GM21619 (cell line): ENCODE measurements at regions not wholly inside any gene's neighbourhood (a gene's known extent, or its start where the extent isn't known, plus 50 kb on each side); places are given as distances from the start of the nearest gene placed in this dataset.

Experiments
- ATAC-seq: cut with Tn5 transposase; IDR thresholded peaks from one replicate; pipeline ENCODE4 v1.9.1; 2021; ENCODE audit not compliant: unreplicated experiment

DNA sequence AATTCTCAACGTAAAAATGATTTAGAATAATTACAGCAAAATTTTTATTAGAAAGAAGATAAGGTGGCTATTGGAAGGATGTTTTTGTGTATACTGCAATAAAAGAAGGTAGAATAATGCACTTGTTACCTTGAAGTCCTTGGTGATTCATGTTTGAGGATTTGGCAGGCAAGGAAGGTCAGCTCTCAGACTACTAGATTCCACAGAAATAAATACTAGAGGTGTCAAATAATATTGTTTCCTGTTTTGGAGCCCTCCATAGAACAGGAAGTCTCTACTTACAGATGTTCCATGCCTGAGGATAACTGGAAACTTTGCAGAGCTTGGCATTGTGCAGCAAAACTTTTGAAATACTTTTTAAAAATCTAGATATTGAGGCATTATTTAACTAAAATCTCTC, 284.3 kb upstream of the SYT1 start:
- no peak for ATAC-seq

DNA sequence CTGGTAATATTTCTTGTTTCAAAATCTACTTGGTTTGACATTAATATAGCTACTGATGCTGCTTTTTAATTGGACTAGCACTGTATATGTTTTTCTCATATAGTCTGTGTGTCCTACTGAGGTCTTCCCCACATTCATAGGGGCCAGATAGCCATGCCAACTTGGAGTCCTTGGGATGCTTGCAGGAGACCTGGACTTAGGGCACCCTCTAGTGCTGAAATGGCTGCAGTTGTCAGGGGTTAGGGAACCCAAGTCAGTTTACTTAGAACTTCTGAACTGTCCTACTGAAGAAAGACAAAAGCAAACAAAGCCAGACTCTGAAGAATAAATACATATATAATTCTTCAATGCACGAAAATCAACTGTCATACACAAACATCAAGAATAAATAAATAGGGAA, 279.9 kb upstream of the SYT1 start:
- ATAC-seq: no peak

DNA sequence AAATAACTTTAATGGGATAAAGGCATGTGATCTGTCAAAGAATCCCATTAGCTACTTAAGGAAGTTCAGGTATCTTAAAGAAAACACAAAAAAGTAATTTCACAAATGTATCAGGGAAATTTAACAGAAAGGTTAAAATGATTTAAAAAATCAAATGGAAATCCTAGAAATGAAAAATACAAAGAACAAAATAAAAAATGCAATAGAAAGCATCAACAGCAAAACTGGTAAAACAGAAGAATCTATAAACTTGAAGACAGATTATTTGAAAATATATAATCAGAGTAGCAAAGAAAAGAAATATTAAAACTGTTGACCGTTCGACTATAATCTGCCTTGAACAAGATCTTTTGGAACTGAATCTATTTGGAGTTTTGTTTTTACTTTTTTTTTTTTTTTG, 279.4 kb upstream of the SYT1 start:
- ATAC-seq: no peak

DNA sequence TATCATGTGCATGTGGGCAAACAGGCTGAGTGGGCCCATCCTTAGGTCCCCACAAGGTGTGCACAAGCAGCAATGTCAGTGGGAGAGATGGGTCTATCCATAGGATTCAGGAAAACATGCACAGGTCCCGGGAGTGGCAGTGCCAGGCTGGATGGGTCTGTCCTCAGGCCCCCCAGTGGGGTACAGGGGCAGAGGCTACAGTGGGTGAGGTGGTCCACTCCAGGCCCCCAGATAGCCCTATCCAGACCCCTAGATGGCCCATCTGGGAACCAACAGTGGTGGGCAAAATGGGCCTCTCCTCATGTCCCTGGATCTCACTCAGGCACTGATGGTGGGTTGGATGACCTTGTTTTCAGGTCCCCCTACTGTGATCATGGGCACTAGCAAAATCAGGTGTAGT, 277.8 kb upstream of the SYT1 start:
- ATAC-seq: no peak

DNA sequence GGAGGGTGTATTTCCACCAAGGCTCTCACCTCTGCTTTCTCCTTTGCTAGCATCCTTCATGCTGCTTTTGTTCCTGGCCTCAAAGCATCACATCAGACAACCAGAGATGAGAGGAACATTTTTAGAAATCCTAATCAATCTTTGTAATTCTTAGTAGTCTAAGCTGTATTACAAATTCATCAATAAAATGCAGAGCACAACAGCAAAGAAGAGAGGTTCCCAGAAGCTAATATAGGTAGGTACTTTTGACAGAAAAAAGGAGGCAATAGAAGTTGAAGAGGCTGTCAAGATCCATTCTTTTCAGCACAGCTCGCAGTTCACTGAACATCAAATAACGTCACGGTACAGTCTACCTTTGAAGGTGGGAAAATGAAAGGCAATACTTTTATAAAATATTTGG, 265.2 kb upstream of the SYT1 start:
- no peak for ATAC-seq

DNA sequence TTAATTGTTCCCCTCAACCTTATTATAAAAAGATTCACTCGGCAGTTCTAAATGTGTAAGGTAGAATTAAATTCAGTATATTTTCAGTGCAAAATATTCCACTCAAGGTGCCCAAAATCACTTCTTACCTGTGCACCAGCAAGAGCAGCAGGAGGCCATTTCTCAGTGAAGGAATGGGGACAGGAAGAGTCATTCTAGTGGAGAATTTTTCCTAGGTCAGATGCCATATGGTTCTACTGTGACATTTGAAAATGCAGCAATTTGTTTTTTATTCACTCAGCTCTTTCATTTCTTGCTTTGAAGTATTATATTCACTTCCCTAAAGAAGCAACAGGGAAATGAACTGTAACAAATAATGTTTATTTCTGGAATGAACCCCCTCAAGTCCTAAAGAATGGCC, 264.0 kb upstream of the SYT1 start:
- no peak for ATAC-seq

DNA sequence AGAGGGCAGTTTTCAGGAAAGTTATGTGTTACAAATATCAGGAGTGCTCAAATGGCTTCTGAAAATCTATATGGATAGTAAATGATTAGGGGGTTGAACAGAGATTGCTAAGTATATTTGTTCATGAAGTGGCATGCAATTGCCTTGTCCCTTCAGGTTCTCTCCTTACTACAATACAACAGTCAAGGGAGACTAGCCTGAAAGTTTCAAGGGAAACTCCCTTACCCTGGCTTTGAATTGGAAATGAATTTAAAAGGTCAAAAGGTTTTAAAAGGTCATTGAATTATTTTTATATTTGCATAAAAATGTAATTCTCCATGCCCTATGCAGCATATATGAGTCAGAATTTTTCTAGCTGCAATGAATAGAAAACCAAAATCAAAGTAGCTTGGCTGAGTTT, 253.1 kb upstream of the SYT1 start:
- ATAC-seq: no peak

DNA sequence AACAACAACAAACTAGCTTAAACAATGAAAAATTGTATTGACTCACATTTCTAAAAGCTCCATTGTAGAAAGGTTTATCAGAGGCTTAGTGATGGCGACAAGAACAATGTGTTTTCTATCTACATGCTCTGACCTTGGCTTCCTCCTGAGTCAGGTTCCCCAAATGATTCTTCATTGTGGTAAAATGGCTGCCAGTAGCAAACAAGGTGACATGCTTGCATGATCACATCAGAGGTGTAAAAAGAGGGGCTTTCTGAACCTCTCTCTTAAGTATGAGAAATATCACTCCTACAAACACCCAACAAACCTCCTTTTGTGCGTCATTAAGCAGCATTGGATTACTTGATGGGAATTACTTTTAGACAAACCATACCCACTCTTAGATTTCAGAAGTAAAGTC, 252.4 kb upstream of the SYT1 start:
- ATAC-seq: no peak

DNA sequence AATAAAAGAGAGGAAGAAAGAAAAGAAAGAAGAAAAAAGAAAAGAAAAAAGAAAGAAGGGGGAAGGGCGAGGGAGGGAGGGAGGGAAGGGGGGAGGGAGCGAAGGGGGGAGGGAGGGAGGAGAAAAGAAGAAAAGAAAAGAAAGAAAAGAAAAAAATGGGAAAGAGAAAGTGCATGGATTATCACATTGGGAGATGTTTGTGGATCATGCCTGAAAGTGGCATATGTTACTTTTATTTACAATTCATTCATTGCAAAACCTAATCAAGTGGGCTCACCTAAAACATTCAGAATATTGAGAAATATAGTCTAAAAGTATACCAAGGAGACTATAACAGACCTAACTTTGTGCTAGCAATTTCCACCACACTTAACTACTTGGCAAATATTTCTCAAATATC, 246.9 kb upstream of the SYT1 start:
- no peak for ATAC-seq

DNA sequence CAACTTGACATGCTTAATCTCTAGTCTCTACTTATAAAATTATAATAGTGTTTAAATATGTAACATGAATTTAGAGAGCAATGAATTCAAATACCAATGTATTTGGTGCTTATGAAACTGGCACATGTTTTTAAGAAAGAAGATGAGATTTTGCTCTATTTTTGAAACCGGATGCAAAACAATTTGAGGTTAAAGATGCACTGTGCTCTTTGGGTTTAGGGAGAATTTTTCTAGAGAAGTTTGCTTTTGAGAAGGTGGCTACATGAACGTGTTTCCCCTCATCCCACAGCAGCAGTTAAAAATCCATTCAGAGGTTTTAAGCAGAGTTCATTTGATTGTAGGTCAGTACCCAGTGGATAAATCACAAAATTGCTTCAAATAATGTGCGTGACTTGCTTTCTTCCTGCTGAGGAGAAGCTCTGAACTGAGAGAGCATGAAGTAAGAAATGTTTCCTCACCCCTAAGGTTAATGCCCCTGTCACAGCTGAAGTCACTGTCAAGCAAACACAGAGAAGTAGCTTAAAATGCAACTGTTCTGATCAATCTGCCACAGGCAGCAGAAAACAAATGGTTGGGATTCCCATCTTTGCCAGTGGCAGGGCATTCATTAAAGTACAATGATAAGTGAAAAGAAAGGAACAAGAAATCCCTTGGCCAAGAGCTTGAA, 241.9 kb upstream of the SYT1 start:
- no peak for ATAC-seq

DNA sequence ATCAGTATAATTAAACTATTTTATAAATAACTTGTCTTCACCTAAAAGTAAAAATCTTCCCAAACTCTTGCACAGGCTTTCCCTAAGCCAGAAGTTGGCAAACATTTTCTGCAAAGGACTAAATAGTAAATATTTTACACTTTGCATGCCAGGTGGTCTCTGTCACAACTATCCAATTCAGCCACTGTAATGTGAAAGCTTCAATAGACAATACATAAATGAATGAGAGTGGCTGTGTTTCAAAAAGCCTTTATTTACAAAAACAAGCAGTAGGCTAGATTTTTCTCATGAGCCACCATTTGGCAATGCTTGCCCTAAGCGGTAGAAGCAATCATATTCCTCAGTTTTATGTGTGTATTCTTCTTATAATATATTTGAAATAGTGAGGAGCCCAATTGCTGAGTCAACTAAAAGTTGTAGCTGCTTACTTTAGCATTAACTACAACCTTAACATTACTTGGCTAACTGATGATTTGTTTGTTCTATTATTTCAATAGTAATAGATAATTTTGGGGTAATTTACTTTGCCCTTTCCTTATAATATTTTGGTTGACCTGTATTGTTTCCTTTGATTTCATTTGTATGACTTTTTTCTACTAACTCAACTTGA, 236.0 kb upstream of the SYT1 start:
- no peak for ATAC-seq

DNA sequence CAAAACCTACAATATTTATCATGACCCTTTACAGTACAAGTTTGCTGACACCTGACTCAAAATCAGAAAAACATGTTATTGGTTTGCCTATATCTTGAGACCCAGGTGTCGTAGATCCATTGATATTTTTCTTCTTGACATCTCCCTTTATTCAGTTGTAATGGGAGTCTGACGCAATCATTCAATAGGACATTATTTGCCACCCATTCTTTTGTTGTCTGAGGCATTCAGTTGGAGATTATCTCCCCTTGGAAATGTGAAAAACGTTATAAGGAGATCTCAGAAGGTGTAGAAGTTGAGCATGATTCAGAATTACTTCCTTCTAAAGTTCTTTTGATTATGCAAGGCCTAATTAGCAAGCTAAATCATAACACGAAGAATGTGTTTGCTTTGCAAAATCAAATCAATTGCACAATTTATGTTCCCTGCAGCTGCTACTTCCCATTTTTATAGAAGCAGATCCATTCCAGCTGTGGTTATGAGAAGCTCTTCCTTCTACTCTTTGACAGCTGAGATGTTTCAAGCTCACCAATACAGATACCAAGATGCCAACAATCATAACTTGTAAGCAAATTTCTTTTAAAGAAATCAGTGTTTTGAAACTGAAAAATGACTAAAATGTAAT, 228.2 kb upstream of the SYT1 start:
- no peak for ATAC-seq

DNA sequence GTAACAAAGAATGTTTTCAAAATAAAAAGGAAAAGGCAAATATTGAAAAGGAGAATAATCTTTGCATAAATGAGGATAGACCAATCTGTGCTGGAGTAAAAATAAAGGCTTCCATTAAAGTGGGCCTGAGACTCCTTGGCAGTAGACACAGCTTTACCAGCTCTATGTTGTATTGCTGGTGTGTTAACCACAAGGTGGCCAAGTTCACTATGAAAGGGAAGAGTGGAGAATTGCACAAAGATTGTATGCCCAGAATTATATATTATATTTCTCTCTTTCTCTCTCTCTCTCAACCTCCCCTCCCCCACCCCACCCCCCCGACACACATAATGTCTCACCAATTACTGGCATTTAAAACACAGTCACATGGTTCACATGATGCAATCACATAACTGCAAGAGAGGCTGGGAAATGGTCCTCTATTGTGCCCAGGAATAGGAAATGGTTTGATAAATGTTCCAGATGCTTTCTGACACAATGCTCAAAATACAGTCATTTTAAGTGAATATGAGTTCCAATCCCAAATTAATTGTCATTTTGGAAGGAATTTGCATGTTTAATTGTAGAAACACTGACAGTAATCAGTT, 222.6 kb upstream of the SYT1 start:
- no peak for ATAC-seq

DNA sequence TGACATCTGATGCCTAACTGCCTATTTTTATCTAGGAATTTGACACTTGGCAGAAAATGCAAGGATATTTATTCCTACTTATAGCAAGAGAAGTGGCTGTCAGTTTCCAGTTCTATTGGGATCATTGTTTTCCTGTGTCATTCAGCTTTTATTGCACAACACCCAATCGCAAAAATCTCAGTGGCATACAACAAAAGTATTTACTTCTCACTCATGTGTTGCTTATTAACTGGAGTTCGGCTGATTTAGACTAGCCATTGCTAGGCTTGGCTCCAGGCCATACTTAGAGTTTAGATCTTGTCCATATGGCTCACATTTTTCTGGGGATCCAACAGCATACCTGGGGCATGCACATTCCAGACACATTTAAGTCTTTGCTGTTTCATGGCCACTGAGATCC, 218.6 kb upstream of the SYT1 start:
- no peak for ATAC-seq

DNA sequence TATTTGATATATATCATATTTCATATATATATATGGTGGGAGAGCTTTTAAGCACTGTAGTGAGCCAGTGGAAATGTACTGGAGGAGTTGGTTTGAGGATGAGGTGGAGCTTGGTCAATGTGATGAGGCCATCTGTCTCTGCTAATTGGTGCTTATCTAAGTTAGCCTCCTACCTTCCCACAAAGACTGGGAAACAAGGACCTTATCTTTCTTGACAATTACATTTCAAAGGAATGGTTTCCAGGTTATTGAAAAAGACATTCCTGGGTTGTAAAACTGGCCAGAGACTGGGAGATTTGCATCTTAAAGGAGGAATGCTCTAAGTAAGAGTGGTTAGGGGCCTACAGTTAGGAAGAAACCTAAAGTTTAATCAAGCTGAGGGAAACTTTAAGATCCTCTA, 212.8 kb upstream of the SYT1 start:
- ATAC-seq: no peak

DNA sequence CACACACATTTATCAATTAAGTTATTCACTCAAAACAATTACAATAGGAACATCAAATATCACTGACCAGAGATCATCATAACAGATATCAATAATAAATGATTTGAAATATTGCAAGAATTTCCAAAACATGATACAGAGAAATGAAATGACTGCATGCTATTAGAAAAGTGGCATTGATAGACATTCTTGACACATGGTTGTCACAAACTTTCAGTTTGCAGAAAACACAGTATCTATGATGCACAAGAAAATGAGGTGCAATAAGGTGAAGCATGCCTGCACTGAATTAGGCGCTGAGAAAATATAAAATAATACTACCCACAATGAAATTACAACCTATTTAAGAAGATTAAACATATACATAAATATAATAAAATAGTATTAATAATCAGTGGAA, 198.0 kb upstream of the SYT1 start:
- no peak for ATAC-seq

DNA sequence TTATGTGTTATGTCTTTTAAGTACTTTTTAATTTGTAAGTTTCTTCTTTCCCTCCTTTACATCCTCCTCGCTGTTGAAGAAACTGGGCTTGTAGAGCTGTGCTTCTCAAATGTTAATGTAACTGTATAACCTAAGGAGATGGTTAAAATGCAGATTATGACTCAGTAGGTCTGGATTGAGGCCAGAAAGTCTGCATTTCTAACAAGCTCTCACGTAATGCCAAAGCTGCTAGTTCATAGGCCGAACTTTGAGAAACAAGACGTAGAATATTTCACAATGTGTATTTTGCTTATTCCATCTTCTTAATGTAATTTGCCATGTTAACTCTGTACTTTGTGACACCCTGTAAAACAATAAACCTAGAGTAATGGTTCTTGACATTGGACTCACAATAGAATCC, 193.3 kb upstream of the SYT1 start:
- no peak for ATAC-seq

DNA sequence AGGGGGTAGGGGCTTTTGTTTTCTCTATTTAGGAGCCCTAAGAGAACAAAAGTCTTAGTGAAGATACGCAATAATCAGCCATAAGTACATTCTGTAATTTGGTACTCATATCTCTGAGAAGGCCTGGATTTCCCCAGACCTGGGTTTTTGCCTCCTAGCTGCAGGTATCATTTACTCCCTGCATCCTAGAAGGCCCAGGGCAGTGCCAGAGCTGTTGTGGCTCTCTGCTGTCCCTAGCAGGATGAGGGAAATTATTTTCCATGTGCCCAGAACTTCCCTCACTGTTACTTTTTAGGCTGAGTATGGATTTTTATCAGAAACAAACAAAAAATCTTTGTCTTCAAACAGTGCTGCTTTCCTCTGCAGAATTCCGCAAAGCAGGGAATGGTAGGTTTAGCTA, 192.5 kb upstream of the SYT1 start:
- ATAC-seq: no peak

DNA sequence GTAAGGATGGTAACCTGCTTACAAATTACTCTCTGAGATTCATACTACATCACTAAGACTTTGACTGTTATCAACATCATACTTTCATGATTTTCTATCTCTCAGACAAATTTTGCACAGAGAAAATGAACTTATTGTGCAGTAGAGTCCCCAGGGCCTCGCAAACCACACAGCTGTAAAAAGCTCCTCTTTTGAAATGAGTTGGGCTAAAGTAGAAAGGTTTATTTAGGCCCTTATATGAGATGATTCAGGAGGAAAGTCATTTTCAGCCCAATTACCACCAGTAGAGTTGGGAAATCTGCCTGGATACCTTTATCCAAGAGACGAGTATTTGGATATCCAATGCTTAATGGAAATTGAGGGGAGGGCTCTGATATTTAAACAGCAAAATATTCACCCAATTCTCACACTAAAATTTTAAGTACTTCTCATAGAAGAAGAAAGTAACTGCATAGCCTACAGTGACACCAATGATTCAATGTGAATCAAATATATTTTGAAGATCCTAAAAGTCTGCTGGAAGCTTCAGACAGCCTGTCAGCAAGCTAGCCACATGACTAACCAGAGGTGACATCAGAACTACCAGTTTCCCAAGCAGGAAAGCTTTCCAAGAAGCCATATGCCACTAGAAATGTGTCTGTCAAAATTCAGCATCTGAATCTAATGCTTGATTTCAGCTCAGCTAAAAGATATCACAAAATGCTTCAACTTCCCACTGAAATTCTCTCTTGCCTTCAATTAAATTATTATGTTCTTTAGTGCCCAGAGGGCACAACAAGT, 190.1 kb upstream of the SYT1 start:
- ATAC-seq: no peak

DNA sequence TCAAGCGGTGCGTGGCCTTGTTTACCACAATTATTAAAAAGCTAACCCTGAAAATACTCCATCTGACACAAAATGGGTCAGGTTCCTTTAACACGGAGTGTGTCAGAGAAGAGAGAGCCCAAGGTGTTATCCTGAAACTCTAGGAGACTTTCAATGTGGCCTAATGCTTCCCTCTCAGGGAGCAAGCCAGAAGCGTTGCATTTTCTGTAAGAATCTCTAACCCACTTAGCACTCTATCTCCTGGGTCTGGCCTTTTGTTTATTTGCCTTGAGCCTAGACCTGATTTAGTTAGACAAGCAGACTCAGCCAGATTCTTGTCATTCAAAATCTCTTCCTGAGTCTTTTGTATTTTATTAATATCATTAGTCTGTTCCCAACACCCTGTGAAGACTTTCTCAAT, 184.0 kb upstream of the SYT1 start:
- no peak for ATAC-seq

DNA sequence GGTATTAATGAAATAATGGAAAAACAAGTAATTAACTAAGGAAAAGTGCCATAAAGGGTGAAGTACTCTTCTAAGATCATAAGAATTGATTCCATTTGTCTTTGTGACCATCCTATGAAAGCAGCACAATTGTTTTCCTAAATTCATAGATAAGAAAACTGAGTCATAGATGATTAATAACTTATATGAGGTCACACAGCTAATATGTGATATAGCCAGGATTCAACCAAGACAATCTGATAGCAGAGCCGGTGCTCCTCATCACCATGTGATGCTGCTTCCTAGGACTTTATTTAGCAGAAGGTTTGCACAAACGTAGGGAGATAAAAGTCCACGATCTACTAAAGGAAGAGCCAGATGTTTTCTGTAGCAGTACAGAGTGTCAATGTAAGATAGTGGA, 181.5 kb upstream of the SYT1 start:
- ATAC-seq: no peak

DNA sequence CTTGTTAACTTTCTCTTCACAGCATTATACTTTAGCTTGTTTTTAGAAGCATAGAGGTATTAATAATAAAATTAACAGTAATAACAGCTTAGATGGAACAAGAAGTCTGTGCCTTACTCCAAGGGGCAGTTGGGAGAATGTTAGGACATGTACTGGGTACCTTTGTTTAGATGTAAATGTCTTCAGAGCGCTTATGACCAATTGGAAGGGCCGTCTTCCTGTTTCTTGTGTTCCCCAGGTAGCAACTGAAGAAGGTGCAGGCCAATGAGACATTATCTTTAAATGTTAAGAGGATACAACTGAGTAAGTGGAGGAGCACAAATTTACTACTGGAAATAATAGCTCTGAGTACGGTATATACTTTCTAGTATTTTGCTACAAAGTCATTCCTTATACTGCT, 180.9 kb upstream of the SYT1 start:
- no peak for ATAC-seq
